CD4-positive, alpha-beta memory T cell (primary cell): ENCODE measurements at regions not wholly inside any gene's neighbourhood (a gene's known extent, or its start where the extent isn't known, plus 50 kb on each side); places are given as distances from the start of the nearest gene placed in this dataset.

Experiments used
- CTCF ChIA-PET: fragments of 350-600 bp; sonication (Branson Sonifier 250); formaldehyde crosslinking; loops from one replicate; lab custom pipeline; 2021; ENCODE audit warnings: inconsistent platforms; ENCODE audit not compliant: partially characterized antibody; lab: Charles Lee
- POLR2A ChIA-PET: fragments of 350-600 bp; sonication (Branson Sonifier 250); formaldehyde crosslinking; loops from one replicate; lab custom pipeline; 2021; ENCODE audit not compliant: partially characterized antibody; lab: Charles Lee
- DNase-seq, 5 donors: peaks; one replicate each; pipeline versions ENCODE4 v3.0.0 to v3.0.0-alpha.2; 2020 to 2022; ENCODE audit warnings: mixed read lengths in 1 of 5
- H3K27ac ChIP-seq: one replicate; pipeline ENCODE4 v1.7.0; 2013; ENCODE audit warnings: low read depth, low read length
- H3K27me3 ChIP-seq: 2 replicates; pipeline ENCODE4 v1.7.0; 2013; ENCODE audit warnings: mild to moderate bottlenecking, low read length, moderate library complexity; ENCODE audit not compliant: insufficient read depth
- H3K36me3 ChIP-seq: 2 replicates; pipeline ENCODE4 v1.7.0; 2013; ENCODE audit warnings: mild to moderate bottlenecking, low read length, moderate library complexity; ENCODE audit not compliant: insufficient read depth
- H3K4me1 ChIP-seq: 2 replicates; pipeline ENCODE4 v1.7.0; 2013; ENCODE audit warnings: mild to moderate bottlenecking, low read length, moderate library complexity; ENCODE audit not compliant: insufficient read depth
- H3K4me3 ChIP-seq, 2 donors: one replicate each; pipeline ENCODE4 v1.7.0; 2013; ENCODE audit warnings: low read length in 2 of 2, mild to moderate bottlenecking in 1 of 2
- H3K9me3 ChIP-seq, 2 donors: one replicate each; pipeline ENCODE4 v1.7.0; 2013; ENCODE audit warnings: low read length in 2 of 2, control low read depth in 1 of 2; ENCODE audit not compliant: control insufficient read depth in 1 of 2
- H3K27ac Mint-ChIP-seq, 7 donors: one replicate each; pipeline ENCODE4 v1.8.0; 2020 to 2021; ENCODE audit warnings: mixed read lengths in 7 of 7, mild to moderate bottlenecking in 6 of 7, inconsistent platforms in 3 of 7, moderate library complexity in 3 of 7
- H3K27me3 Mint-ChIP-seq, 2 donors: one replicate each; pipeline ENCODE4 v1.8.0; 2020 to 2021; ENCODE audit warnings: mixed read lengths in 2 of 2
- H3K36me3 Mint-ChIP-seq, 2 donors: one replicate each; pipeline ENCODE4 v1.8.0; 2020 to 2021; ENCODE audit warnings: mixed read lengths in 2 of 2, inconsistent platforms in 1 of 2, mild to moderate bottlenecking in 1 of 2
- H3K4me1 Mint-ChIP-seq, 4 donors: one replicate each; pipeline ENCODE4 v1.8.0; 2020 to 2021; ENCODE audit warnings: mixed read lengths in 4 of 4, mild to moderate bottlenecking in 1 of 4
- H3K4me3 Mint-ChIP-seq, 8 donors: one replicate each; pipeline ENCODE4 v1.8.0; 2020 to 2021; ENCODE audit warnings: mixed read lengths in 8 of 8, mild to moderate bottlenecking in 7 of 8, moderate library complexity in 6 of 8, inconsistent platforms in 3 of 8
- H3K9me3 Mint-ChIP-seq, 8 donors: one replicate each; pipeline ENCODE4 v1.8.0; 2020 to 2021; ENCODE audit warnings: mixed read lengths in 8 of 8, mild to moderate bottlenecking in 5 of 8, inconsistent platforms in 3 of 8, moderate library complexity in 1 of 8
- intact Hi-C: fragments of 100-400 bp; cut with micrococcal nuclease; formaldehyde crosslinking; loops from one replicate; pipeline ENCODE4 v1.15.1; 2023

DNA sequence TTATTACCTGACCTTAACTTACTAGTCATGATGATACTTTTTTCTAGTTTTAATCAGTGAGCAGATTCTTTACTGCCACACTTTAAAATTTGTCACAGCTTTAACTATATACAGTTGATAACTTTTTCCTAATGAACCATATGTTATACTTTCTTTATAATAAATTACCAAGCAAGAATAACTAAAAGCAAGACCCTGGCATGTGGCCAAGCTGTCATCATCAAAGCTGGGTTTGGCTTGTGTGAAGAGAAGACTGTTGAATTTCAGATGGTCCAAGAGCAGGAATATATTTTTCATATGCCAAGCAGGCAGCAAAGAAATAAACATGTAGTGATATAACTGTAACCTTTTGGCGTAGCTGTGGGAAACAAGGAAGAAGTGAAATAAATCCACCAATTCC, 93.5 kb downstream of the PUS7L start:
- POLR2A ChIA-PET: no interaction called here
- Mint-ChIP-seq H3K4me3 (no peak overlapping the region), H3K4me1 (no peaks in the 10 kb centered on the region)

DNA sequence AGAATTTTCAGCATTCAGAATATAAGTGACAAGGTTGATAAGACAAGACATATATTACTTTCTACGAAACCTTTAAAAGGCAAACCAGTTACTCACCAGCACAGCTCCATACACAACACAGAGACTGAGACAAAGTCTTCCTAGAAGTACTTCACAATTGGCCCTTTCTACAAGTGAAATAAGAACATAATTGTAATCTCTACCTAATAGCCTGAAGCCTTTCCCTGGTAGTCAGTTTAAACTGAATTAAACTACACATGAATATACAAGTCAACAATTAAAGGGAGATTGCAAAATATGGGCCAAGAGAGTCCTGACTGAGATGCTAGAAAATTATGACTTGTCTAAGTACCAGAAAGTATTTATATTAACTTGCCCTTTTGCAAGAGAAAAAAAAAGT, 95.9 kb downstream of the PUS7L start:
- no peaks in the 10 kb centered on the region for H3K36me3 Mint-ChIP-seq
- Histone ChIP-seq H3K9me3 (no peaks in the 10 kb centered on the region), H3K27me3 (no peaks in the 10 kb centered on the region), H3K27ac (no peak overlapping the region), H3K4me3 (no peak overlapping the region), H3K4me1 (no peaks in the 10 kb centered on the region), H3K36me3 (no peaks in the 10 kb centered on the region)
- no peak overlapping the region for H3K4me3 Mint-ChIP-seq
- H3K27me3 Mint-ChIP-seq: peaks cover 3 to 8% of the 10 kb centered on the region in 2 donors
- no peaks in the 10 kb centered on the region for H3K4me1 Mint-ChIP-seq
- no peaks in the 10 kb centered on the region for H3K9me3 Mint-ChIP-seq
- intact Hi-C loops: no loop called here
- H3K27ac Mint-ChIP-seq: no peak overlapping the region
- ChIA-PET POLR2A (no interaction called here), CTCF (interaction anchor here (0.7 kb wide), 1 partner anchor 10 kb away, joined by 3 read pairs; no protein-coding TSS in a partner anchor)
- DNase-seq: no peak

More for the DNA sequence above, 93.5 kb downstream of the PUS7L start:
- Histone ChIP-seq H3K36me3 (no peaks in the 10 kb centered on the region), H3K27ac (no peak overlapping the region), H3K27me3 (no peaks in the 10 kb centered on the region), H3K4me3 (no peak overlapping the region), H3K4me1 (no peaks in the 10 kb centered on the region), H3K9me3 (no peaks in the 10 kb centered on the region)
- Mint-ChIP-seq H3K36me3 (no peaks in the 10 kb centered on the region), H3K27me3 (peaks cover 7 to 8% of the 10 kb centered on the region in 2 donors), H3K27ac (no peak overlapping the region), H3K9me3 (no peaks in the 10 kb centered on the region)
- no peak for DNase-seq
- CTCF ChIA-PET: no interaction called here
- intact Hi-C loops: no loop called here

DNA sequence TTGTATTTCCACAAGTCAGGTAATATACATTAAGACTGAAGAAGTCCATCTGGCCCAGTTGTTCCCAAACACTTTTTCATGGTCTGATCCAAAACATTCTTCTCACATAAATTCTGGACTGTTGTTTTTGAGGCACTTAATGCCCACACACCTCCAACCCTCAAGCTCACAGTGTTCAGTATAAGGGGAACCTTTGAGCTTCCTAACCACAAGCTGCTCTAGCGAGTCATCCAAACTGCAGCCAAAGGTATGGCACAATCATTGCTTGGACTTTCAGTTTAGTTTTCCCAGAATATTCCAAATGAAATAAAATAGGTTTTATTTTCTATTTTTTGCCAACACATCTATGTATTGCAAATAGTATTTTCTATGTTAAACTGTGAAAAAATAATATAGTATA, 103.0 kb downstream of the PUS7L start:
- DNase-seq: no peak
- POLR2A ChIA-PET: no interaction called here
- Mint-ChIP-seq H3K9me3 (peaks cover 0 to 3% (median 0%) of the 10 kb centered on the region in 8 donors), H3K4me1 (no peaks in the 10 kb centered on the region), H3K36me3 (no peaks in the 10 kb centered on the region), H3K4me3 (no peak overlapping the region), H3K27ac (no peak overlapping the region), H3K27me3 (peaks cover 2 to 5% of the 10 kb centered on the region in 2 donors)
- Histone ChIP-seq H3K36me3 (no peaks in the 10 kb centered on the region), H3K27me3 (peaks cover 4% of the 10 kb centered on the region), H3K9me3 (no peaks in the 10 kb centered on the region), H3K4me1 (no peaks in the 10 kb centered on the region), H3K27ac (no peak overlapping the region), H3K4me3 (no peak overlapping the region)
- intact Hi-C loops: no loop called here
- CTCF ChIA-PET: no interaction called here

DNA sequence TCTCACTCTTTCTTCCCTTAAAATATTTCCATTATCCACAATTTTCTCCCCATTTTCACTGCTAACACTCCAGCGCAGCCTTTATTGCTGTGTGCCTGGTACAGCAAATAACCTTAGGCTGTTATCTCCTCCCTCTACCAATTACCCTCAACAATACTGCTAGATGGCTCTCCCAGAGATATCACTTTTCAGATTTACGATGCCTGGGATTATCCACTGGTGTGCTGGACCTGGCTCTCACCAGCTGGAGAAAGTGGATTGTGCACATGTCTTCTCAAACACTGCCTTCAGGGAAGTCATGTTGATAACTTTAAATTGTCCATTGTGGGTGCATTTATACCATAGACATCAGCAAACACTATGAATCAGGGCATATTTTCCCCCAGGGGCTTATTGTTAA, 101.9 kb upstream of the ADAMTS20 start:
- H3K4me3 ChIP-seq: no peak overlapping the region
- H3K9me3 ChIP-seq: no peaks in the 10 kb centered on the region
- Mint-ChIP-seq H3K9me3 (peaks cover 0 to 3% (median 0%) of the 10 kb centered on the region in 8 donors), H3K27me3 (peaks cover 0 to 5% of the 10 kb centered on the region in 2 donors), H3K4me1 (no peaks in the 10 kb centered on the region), H3K4me3 (no peak overlapping the region), H3K36me3 (no peaks in the 10 kb centered on the region), H3K27ac (no peak overlapping the region)
- CTCF ChIA-PET: no interaction called here
- intact Hi-C loops: no loop called here
- peaks cover 4% of the 10 kb centered on the region for H3K27me3 ChIP-seq
- POLR2A ChIA-PET: no interaction called here
- no peaks in the 10 kb centered on the region for H3K4me1 ChIP-seq
- no peak overlapping the region for H3K27ac ChIP-seq
- H3K36me3 ChIP-seq: no peaks in the 10 kb centered on the region
- no peak for DNase-seq

DNA sequence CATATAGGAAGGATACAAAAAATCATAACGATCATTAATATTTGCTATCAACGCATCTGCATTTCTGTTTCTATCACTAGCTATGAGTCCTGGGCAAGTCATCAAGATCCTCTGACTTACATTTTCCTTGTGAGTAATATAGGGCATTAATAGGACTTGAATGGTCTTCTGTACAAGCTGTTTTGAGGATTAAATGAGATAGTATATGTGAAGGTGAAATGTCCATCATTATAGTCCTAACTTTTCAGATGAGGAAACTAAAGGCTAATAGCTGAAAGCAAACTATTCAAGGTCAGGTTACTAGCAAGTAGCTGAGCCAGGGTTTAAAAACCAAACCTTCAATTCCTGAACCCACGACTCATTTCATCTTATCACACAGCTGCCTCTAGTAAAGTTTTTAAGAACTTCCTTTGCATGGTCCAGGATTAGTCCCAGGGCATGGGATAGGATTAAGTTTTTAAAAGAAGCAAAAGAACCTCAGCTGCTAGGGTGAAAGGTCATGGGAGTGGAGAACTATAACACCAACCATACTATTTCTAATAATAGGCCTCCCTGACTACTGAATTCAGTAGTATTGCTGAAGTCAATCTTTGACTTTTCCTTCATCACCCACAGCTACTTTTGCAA, 101.4 kb upstream of the ADAMTS20 start:
- intact Hi-C loops: no loop called here
- H3K4me1 Mint-ChIP-seq: no peaks in the 10 kb centered on the region
- CTCF ChIA-PET: interaction anchor here (0.9 kb wide), 1 partner anchor 22 kb away, joined by 4 read pairs; no protein-coding TSS in a partner anchor
- no peak overlapping the region for H3K27ac ChIP-seq
- POLR2A ChIA-PET: no interaction called here
- H3K27me3 ChIP-seq: peaks cover 4% of the 10 kb centered on the region
- H3K9me3 ChIP-seq: no peaks in the 10 kb centered on the region
- H3K27ac Mint-ChIP-seq: no peak overlapping the region
- no peak overlapping the region for H3K4me3 ChIP-seq
- H3K9me3 Mint-ChIP-seq: peaks cover 0 to 3% (median 0%) of the 10 kb centered on the region in 8 donors
- no peaks in the 10 kb centered on the region for H3K4me1 ChIP-seq
- peaks cover 1 to 5% of the 10 kb centered on the region in 2 donors for H3K27me3 Mint-ChIP-seq
- no peaks in the 10 kb centered on the region for H3K36me3 ChIP-seq
- DNase-seq: no peak
- no peaks in the 10 kb centered on the region for H3K36me3 Mint-ChIP-seq
- H3K4me3 Mint-ChIP-seq: no peak overlapping the region

DNA sequence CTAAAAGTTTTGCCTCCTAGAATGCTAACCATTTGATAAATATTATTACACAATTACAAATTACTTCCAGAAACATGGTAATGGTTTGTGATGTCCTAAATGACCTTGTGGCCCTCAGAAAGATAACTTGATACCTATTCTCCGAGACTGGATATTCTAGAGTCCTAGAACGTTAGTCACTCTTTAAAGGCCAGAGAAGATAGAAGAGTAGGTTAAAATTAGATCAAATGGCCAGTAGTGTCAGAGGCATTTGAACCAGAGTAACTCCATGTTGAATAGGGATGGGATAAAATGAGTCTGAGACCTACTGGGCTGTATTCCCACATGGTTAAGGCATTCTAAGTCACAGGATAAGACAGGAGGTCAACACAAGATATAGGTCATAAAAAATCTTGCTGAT, 96.6 kb upstream of the ADAMTS20 start:
- H3K27me3 ChIP-seq: no peaks in the 10 kb centered on the region
- Mint-ChIP-seq H3K9me3 (peaks cover 0 to 2% (median 0%) of the 10 kb centered on the region in 8 donors), H3K36me3 (no peaks in the 10 kb centered on the region), H3K4me1 (no peaks in the 10 kb centered on the region), H3K27ac (no peak overlapping the region), H3K27me3 (peaks cover 5 to 10% of the 10 kb centered on the region in 2 donors), H3K4me3 (no peak overlapping the region)
- no peaks in the 10 kb centered on the region for H3K4me1 ChIP-seq
- POLR2A ChIA-PET: no interaction called here
- intact Hi-C loops: no loop called here
- H3K27ac ChIP-seq: no peak overlapping the region
- CTCF ChIA-PET: interaction anchor here (0.7 kb wide), 1 partner anchor 526 kb away, joined by 3 read pairs; no protein-coding TSS in a partner anchor
- H3K9me3 ChIP-seq: no peaks in the 10 kb centered on the region
- H3K4me3 ChIP-seq: no peak overlapping the region
- DNase-seq: no peak
- H3K36me3 ChIP-seq: no peaks in the 10 kb centered on the region

DNA sequence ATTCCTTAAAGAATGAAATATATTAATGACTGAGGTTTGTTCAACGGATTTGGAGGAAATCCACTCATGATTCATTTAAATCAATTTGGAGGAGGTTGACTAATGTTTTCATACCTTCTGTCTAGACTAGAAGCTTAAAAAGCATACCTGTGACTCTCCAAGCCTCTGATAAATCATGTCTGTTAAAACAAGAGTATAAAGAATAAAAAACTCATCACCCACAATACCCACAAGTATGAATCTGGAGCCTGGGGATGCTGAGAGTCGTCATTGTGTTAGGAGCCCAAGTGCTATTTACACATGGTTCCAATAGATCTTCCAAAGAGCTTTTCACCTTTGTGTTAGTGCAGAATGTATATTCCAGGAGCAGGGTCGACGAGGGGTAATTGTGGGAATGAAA, 86.8 kb upstream of the ADAMTS20 start:
- Mint-ChIP-seq H3K9me3 (peaks cover 0 to 7% (median 1%) of the 10 kb centered on the region in 8 donors), H3K27ac (no peak overlapping the region), H3K4me1 (no peaks in the 10 kb centered on the region), H3K36me3 (no peaks in the 10 kb centered on the region), H3K4me3 (no peak overlapping the region), H3K27me3 (peaks cover 13% of the 10 kb centered on the region in 2 donors)
- ChIA-PET CTCF (no interaction called here), POLR2A (no interaction called here)
- no peak for DNase-seq
- Histone ChIP-seq H3K27me3 (peaks cover 2% of the 10 kb centered on the region), H3K4me1 (no peaks in the 10 kb centered on the region), H3K9me3 (no peaks in the 10 kb centered on the region), H3K4me3 (no peak overlapping the region), H3K27ac (no peak overlapping the region), H3K36me3 (no peaks in the 10 kb centered on the region)
- intact Hi-C loops: no loop called here
